Stimulated activated CD8-positive, alpha-beta memory T cell treated with anti-CD3 and anti-CD28 coated beads, Interleukin-7, amount 100 ng/mL, for 24 hours (primary cell): ENCODE measurements at regions not wholly inside any gene's neighbourhood (a gene's known extent, or its start where the extent isn't known, plus 50 kb on each side); places are given as distances from the start of the nearest gene placed in this dataset.
"Not testable (repeated sequence)": the region's sequence is repeated elsewhere in the genome, so short reads cannot be mapped to it uniquely, and the experiment has no call there.

Source experiments
- DNase-seq: peaks from one replicate; pipeline ENCODE4 v3.0.0-alpha.2; 2020; ENCODE audit warnings: low read depth

DNA sequence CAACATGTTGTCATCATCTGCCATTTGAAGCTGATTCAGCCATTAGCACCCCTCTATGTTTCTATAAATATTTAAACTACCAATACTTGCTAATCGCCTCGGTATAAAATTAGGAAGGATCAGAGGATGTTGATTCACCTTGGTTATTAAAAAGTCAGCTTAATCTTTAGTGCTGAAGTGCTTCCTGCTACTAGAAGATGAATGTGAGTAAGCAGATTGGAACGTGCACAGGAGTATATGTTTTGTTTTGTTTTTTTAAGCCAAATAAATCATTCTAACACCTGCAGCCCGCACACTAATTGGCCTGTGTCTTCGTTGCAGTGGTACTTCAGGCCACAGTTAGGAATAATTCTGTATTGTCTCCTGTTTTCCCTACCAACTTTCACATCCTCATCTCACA is 485.7 kb downstream of the AJAP1 start:
- no peak for DNase-seq

DNA sequence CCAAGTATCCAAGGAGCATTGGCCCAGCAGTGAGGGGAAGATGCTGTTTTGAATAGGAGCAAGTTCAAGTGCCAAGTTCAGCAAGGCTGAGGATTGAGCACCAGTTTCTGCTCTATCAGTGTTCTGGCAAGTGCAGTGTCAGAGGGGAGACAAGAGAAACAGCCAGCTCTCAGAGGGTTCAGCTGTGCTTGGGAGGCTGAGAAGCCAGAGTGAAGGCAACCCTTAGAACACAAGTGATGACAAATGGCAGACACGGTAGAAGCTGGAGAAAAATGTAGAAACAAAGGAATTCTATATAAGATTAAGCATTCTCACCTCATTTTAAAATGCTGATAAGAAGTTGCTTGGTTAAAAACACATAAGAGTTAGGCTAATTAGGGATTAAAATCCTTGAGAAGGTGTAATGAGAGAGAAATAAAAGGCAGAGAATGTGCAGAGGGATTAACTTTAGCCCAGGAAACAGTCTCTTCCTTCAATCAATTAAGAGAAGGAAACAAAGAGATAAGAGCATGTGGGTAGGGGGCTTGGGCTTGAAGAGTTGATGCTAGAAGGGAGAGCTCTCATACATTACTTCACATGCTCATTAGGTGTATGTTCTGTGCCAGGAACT is 475.4 kb downstream of the AJAP1 start:
- no peak for DNase-seq

DNA sequence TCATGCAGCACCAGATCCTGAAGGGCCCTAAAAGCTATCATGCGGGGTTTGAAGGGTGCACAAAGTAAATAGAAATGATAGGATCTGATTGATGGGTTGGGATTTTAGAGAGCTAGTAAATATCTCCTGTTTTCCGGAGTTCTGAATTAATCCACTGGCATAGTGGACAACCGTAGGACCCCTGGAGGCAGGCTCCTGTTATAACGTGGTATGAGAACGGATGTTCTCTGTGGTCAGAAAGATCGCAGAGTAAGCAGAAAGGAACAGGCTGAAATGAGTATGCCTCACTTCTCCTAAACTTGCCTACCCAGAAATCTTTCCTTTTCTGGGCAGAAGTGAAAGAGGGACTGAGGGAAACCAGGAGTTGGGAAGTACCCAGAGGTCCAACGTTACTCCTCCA is 470.8 kb downstream of the AJAP1 start:
- no peak for DNase-seq

DNA sequence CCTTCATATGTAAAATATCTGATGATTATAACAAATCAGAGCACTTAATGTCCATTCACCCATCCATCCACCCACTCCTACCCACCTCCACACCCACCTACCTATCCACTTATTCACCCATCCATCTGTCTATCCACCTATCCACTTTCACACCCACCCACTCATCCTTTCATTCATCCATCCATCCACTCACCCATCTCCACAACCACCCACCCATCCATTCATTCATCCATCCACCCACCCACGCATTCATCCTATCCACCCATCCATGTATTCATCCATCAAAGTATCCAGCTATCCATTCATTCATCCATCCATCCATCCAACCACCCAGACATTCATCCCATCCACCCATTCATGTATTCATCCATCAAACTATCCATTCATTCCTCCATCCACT is 466.1 kb downstream of the AJAP1 start:
- no peak for DNase-seq

DNA sequence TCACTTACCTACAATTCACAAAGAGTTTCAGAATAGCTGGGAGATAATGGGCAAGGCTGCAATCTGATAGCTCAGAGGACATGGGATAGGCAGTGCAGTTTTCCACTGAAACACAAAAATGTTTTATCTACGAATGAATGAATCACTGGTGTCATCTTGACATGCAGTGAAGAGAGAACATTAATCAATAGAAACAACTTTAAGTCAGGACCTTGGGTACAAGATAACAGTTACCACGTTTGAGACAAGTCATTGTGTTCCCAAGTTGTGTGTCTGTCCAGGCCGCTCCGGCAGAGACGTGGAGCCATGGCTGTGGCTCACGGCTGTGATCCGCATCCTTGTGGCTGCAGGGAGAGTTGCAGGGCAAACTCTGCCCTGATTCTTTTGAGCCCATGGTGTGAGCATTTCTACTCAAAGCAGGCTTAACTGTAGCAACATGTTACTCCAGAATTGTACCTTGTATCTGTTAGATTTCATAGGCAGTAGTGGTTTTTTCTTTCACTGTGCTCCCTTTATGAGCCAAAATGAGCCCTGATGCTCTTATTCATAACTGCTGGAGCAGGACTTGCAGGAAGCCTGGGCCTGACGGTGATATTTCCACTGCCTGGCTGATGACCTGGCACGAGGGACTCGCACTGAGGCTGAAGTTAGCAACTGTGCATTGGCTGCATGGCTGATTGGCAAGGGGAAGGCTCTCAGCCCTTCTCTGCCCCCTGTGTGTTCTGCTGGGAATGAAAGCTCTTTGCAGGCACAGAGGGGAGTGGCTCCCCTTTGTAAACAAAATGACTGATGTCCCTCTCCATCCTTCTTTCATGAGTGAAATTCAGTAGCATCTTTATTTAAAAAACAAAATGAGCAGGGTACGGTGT is 465.2 kb downstream of the AJAP1 start:
- no peak for DNase-seq

DNA sequence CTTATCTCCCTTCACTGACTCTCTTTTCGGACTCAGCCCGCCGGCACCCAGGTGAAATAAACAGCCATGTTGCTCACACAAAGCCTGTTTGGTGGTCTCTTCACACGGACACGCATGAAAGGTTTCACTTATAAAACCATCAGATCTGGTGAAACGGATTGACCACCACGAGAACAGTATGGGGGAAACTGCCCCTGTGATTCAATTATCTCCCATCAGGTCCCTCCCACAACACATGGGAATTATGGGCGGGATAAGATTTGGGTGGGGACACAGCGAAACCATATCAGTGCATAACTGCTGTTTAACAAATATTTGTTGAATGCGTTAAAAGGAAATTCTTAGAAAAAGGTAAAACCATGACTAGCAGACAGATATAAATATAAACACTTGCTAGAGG is 464.4 kb downstream of the AJAP1 start:
- DNase-seq = not testable (repeated sequence)

DNA sequence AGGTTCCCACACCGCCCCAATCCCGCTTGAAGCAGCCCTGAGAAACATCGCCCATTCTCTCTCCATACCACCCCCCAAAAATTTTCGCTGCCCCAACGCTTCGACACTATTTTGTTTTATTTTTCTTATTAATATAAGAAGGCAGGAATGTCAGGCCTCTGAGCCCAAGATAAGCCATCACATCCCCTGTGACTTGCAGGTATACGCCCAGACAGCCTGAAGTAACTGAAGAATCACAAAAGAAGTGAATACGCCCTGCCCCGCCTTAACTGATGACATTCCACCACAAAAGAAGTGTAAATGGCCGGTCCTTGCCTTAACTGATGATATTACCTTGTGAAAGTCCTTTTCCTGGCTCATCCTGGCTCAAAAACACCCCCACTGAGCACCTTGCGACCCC is 463.9 kb downstream of the AJAP1 start:
- DNase-seq = not testable (repeated sequence)

DNA sequence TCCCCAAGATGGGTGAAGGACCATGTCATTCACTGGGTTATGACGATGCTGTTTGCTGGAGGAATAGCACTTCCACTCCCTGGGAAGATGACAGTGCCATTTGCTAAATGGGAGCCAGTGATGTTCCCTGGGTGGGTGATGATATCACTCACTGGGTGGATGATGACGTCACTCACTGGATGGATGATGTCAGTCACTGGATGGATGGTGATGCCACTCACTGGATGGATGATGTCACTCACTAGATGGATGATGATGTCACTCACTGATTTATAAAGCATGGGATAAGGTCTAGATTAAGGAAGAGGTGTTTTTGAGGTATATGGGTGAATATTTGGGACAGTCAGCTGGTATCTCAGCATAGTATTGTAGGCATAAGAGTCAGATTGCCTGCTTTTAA is 457.2 kb downstream of the AJAP1 start:
- no peak for DNase-seq

DNA sequence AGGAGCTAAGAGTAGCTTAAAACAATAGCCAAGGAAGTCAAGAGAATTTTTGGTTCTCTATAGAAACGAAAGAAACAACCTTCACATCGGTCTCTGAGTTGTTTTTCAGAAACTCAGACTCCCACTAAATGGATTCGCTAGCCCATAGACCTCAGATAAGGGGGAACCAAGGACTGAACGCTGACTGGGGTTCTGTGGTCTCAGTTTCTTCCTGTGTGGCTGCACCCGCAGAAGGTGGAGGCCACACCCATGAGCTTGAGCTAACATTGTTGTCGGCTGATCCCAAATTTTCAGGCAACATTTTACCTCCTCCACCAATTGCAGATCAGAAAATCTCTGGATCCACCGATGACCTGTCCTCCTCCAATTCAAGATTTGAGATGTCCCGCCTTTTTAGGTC is 456.1 kb downstream of the AJAP1 start:
- DNase-seq = no peak

DNA sequence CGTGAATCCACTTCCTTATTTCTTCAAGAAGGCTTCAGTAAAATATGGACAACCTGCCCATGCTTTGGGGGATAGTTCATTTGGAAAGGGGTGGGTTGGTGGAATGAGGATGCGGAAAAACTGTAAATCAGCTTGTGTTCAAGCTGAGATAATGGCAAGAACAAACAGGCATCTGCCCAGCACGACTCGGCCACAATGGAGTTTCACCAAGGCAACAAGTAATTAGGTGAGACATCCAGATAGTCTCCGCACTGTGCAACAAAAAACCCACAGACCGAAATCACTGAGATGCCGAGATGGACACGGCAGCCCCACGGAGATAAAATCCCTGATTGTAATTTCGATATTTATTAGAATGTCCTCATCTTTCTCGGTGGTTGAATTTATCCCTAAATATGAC is 455.2 kb downstream of the AJAP1 start:
- DNase-seq = no peak

DNA sequence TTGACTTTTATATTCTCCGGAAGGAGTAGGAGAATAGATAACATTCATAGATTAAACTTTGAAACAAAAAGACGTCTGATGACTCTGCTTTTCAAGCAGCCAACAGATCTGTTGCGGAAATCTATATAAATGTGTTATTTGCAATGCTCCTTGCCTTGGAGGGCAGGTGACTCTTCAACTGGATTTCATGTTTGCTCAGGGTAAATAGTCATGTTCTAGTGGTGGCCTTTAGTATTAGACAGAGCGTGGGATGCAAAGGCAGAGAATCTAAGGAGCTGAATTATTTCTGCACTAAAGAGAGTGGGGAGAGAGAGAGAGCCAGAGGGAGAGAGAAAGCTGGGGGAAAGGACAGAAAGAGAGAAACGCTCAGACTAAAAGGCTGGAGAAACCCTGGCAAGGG is 454.3 kb downstream of the AJAP1 start:
- no peak for DNase-seq

DNA sequence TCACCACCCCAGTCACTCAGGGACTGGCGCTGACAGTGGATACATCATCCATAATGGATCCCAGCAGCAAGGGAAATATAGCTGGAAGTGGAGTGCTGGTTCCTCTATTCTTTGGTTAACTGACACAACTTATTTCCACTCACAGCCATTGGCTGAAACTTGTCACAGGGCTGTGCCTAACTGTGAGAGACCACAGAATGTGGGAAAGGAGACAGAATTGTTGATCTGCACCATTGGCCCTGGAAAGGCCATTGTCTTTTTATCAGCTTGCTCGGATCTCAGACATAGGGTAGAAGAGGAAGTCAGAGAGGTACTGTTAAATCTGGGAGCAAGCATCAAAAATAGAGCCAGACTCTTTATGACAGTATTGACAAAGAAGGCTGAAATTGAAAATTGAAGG is 451.3 kb downstream of the AJAP1 start:
- no peak for DNase-seq

DNA sequence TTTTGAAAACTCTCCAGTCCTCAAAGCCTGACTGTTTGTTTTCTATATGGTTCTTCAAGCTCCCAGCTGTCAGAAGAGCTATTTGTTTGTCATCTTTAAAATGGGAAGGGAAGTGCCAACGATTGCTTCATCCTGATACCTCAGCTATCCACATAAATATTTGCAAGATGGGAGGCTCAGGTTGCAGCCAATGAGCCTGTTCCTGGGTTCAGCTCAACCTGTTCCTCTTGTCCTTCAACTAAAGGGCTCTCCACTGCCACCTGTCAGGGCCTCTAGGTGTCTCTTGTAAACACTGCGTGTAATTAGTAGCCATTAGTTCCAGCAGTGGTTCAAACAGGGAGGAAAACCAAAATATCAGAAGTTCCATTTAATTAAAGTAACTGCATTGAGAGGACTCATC is 445.1 kb downstream of the AJAP1 start:
- no peak for DNase-seq

DNA sequence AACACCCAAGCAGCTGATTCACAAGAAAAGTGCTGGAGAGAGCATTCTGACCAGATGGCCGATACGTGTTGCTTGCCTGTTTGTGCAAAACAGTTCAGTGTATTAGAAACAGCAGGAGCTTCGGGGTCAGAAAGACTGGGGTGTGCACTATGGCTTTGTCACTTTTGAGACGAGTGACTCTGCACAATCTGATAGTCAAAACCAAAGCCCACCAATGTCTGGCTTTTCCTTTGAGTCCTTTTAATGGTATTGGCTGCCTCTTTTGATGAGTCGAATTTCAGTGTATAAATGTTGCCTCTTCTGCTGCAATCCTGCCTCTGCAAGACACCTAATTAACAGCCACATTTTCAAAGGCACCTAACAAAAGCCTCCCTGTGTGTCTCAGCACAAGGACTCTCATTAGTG is 444.6 kb downstream of the AJAP1 start:
- no peak for DNase-seq

DNA sequence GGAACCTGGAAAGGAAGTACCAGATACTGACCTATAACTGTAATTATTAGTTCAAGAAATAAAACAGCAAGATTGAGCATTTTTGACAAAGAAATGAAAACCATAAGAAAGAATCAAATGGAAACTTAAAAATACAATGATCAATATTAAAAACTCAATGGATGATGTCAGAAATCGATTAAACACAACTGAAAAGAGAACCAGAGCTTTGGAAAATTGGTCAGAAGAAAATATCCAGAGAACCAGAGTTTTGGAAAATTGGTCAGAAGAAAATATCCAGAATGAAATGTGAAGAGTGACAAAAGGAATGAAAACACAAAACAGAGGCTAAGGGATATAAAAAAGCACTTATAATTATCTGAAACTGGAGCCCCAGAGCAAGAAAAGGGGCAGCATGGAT is 438.6 kb downstream of the AJAP1 start:
- no peak for DNase-seq

DNA sequence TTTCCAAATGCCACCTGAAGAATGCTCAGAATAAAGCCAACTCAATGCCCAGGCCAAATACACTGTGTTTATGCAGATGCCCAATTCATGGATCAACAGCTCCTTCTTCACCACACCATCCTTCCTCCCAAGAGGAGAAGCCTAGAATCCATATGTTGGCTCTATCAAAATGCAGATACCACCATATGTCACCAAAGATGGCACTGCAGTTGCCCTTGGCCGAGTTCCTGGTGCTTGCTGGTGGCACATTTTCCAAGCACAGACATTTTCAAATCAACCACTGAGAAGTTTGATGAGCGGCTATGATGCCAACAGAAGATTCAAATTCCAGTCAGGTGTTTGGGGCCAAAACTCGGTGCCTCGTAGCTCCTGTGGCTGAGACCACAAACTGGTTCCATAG is 430.3 kb downstream of the AJAP1 start:
- no peak for DNase-seq

DNA sequence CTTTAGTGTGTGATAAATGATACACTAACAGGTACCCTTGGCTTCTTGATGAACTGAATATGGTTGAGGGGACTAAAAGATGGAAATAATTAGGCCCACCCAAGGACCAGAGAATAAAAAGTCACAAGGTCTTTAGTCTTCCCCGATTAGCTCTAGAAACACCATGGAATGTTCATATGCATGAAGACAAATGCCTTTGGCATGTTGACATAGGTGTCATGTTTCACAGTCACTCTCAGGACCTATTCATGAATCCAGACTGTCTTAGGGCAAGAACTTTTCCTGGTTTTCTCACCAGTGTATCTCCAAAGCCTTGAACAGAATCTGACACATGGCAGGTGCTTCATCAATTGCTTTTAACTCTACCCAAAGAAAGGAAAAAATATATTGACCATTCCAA is 412.8 kb downstream of the AJAP1 start:
- DNase-seq = no peak

DNA sequence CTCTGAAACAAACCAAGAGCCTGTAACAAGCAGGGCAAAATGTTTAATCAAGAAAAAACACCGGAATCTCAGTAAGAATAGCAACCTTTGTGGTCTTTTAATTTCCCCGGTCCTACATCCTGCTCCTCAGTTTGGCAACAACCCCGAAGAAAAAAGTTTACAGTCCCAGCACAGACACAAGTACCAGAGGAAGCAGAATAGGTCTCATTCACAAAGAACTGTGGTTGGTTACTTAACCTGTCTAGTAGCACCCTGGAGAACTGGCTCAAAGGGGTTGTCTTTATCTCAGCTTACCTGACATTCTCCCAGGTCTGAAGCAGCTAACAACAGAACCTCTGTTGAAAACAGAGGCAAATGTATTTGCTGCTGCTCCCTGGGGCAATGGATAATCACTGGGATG is 399.3 kb downstream of the AJAP1 start:
- no peak for DNase-seq

DNA sequence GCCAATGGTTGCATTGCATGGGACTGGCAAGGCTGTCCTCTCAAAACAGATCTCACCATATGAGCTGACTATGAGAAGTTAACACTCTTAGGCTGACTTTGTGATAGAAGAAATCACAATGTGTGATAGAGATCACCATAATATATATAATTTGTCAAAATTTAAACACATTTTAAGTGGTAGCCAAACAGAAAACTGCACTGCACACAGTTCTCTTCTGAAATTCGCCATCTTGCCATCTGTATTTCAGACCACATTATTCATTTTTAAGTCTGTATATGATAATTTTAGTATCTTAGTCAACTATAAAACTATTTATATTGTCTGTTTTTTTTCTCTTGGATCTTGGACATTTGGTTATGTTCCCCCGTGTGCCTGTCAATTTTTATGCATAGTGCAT is 374.7 kb downstream of the AJAP1 start:
- no peak for DNase-seq

DNA sequence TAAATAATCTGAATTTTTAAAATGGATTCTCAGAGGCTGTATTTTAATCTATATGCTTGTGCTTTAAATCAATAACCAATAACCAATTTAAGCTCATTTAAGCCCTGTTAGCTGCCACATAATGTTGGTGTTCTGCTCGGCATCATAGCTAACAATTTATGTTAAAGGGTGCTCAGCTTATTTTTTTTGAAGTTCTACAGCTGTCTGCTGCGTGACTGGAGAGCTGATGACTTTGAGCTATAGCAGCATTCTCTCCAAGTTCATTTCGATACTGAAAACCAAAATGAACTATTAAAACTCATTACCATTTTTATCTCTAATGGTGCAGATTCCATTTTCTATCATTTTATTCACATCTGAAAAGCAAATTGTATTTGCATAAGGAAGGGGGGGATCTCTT is 357.8 kb downstream of the AJAP1 start:
- DNase-seq = no peak

DNA sequence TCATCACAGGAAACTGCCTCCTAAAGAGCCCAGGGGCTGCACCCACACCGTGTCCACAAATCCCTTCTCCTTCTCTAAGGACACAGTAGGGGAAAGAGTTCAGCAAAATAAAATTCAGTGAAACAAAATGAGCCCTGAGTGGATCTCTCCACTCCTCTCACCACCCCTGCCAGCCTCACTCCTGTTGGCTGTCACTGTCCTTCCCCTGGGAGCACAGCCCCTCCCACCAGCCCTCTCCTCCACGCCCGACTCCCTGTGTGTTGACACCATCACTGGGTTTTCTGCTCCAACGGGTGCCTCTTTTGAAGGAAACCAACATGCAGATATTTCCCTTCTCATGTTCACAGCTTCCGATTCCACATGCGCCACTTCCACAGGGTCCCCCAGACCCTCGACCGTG is 356.2 kb downstream of the AJAP1 start:
- no peak for DNase-seq

DNA sequence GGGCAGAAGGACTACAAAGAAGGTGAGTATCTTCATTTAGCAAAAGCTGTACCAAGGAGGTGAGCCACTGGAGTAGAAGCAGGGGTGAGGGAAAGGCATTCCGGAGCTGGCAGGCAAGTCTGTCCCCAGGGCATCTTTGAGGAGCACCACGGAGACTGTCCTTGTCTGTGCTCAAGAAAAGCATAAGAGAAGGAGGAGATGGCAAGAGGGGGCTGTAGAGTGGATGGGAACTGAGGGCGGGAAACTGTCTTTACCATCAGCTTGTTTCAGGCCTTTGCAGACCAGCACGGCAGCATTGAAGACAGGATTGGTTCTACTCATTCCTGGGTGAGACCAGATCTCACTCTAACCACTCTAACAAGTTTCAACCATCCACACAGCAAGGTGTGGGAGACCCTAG is 355.8 kb downstream of the AJAP1 start:
- no peak for DNase-seq

DNA sequence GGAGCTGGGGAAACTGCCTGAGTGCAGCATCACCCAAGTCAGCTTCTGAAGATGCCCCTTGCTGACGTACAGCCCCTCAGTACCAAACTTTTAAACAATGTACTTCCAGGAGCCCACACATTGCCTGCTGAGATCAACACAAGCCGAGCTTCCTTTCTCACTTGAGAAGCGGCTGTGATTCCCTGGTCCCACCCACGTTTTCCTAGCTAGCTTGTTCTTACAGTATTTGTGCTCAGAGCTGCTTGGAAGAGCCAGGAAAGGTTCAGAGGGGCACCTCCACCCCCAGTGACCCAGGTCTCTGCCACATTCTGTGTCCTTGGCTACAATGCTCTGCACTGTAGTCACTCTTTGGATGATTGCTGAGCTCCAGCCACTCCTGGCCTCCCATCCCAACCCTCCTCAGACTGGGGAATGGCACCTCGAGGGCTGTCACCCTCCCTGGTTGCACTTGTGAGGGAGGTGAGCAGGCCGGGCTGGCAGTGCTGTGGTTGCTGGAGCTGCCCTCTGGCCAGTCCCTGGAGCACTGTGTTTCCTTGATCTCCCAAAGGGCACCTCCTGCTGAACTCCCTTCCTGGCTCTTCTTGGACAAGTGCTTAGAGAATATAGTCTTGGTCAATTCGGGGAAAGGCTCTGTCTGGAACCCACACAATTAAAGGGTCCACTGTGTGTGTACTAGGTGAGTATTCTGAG is 355.1 kb downstream of the AJAP1 start:
- DNase-seq = no peak
